ENCODE measurements at regions not wholly inside any gene's neighbourhood (a gene's known extent, or its start where the extent isn't known, plus 50 kb on each side); places are given as distances from the start of the nearest gene placed in this dataset.

DNA sequence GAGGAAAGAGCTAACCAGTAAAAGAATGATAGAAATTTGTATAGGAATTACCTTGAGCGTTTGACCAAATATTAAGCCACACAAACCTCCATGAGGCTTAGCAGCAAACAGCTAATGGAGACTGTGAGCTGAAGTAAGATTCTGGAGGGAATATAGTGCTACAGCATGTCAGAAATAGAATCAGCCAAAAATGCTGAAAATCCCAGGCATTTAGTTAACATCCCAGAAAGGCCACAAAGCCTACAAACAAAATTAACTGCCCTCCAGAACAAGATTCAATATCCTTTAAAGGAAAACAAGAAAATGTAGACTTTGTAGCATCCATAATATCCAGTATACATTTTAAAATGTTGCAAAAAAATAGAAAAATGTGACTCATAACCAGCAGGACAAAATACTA, 257.8 kb upstream of the TUSC1 start:
- H3K4me3 ChIP-seq (ENCODE audit: low read depth, low read length): no peak overlapping the region
- TF ChIP-seq, protein P1, sequence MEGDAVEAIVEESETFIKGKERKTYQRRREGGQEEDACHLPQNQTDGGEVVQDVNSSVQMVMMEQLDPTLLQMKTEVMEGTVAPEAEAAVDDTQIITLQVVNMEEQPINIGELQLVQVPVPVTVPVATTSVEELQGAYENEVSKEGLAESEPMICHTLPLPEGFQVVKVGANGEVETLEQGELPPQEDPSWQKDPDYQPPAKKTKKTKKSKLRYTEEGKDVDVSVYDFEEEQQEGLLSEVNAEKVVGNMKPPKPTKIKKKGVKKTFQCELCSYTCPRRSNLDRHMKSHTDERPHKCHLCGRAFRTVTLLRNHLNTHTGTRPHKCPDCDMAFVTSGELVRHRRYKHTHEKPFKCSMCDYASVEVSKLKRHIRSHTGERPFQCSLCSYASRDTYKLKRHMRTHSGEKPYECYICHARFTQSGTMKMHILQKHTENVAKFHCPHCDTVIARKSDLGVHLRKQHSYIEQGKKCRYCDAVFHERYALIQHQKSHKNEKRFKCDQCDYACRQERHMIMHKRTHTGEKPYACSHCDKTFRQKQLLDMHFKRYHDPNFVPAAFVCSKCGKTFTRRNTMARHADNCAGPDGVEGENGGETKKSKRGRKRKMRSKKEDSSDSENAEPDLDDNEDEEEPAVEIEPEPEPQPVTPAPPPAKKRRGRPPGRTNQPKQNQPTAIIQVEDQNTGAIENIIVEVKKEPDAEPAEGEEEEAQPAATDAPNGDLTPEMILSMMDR (IDR thresholded peaks at IDR 0.05; ENCODE audit: insufficient read depth, low read depth, low read length, missing control alignments): no peak
- DNase-seq (ENCODE audit: low read depth): no peak

DNA sequence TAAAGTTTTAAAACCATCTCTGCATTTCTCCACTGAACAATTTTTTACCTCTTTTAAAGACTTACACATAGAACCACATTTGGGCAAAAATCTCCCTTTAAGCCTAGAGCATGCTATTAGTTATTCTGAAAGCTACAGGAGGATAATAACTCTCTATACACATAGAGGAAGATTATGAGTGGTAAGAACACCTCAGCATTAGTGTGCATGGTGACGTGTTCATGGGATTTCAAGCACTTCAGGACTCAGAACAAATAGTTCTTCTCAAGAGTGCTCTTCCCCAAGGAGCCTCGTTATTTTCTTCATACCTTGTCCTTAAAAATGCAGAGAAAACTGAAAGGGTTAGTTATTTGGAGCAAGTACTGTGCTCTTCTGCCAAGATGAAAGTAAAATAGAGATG, 256.9 kb upstream of the TUSC1 start:
- TF ChIP-seq, protein P1 (IDR thresholded peaks at IDR 0.05; ENCODE audit: insufficient read depth, low read depth, low read length, missing control alignments): no peak
- no peak for DNase-seq (ENCODE audit: low read depth)

DNA sequence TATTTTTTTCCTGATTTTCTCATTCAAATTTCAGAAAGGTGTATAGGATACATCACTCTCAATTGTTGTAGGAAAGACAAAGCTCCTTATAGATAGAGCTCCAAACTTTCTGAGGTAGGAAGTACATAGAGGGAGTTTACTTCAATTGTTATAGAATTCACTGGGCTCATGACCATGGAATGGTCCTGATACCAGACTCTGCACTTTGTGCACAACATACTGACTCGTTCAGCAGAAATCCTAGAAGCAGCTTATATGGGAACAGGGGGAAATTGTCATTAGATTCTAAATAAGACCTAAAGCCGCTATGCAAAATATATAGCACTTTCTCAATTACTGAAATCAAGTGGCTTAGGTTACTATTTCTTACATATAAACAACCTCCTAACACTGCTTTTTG, 240.5 kb upstream of the TUSC1 start:
- DNase-seq (ENCODE audit: low read depth): no peak
- TF ChIP-seq, protein P1 (IDR thresholded peaks at IDR 0.05; ENCODE audit: insufficient read depth, low read depth, low read length, missing control alignments): no peak
- H3K4me3 ChIP-seq (ENCODE audit: low read depth, low read length): no peak overlapping the region

More for the DNA sequence above, 256.9 kb upstream of the TUSC1 start:
- no peak overlapping the region for H3K4me3 ChIP-seq (ENCODE audit: low read depth, low read length)

DNA sequence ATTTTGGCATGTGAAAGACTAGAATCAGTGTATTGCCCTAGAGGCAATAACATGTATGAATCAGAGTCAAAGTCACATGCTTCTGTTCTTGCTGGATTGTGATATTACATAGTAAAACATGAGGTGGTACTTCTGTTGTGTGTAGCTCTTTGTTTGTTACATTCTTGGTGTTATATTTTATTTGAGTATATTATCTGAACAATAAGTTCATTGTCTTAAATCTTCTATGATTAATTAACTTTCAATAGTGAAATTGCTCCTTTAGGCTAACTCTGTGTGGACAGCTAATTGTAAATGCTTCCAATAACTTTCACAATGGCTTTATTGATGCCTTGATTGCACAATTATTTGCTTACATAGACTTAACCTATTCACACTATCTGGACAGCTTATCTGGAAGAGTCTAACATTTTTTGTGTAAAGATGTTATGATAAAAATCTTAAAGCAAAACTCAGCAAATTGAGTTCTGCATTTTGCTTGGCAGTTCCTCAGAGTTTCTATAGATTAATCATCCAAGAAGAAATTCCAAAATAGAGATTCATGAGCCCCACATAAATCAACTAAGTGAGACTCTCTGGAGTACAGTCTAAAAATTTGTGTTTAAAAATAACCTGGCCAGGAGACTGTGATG, 239.6 kb upstream of the TUSC1 start:
- DNase-seq (ENCODE audit: low read depth): no peak
- TF ChIP-seq, protein P1 (IDR thresholded peaks at IDR 0.05; ENCODE audit: insufficient read depth, low read depth, low read length, missing control alignments): no peak
- H3K4me3 ChIP-seq (ENCODE audit: low read depth, low read length): no peak overlapping the region

DNA sequence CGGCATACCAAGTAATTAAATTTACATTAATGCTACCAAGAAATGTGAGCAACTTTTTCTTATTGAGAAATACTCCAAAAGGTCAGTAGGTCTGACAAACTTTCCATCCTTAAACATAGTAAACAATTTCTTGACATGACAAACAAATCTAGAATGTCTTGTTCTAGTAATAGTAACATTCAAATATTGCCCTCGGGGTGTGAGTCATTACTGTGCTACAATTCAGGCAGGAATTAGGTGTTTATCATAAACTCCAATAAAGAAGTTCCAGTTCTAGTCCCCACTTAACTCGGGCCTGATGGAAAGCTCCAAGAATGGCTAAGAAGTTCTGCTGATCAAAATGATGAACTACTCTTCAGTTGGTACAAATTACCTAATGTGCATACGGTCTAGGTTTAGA, 235.6 kb upstream of the TUSC1 start:
- DNase-seq (ENCODE audit: low read depth): no peak
- TF ChIP-seq, protein P1 (IDR thresholded peaks at IDR 0.05; ENCODE audit: insufficient read depth, low read depth, low read length, missing control alignments): no peak
- no peak overlapping the region for H3K4me3 ChIP-seq (ENCODE audit: low read depth, low read length)

DNA sequence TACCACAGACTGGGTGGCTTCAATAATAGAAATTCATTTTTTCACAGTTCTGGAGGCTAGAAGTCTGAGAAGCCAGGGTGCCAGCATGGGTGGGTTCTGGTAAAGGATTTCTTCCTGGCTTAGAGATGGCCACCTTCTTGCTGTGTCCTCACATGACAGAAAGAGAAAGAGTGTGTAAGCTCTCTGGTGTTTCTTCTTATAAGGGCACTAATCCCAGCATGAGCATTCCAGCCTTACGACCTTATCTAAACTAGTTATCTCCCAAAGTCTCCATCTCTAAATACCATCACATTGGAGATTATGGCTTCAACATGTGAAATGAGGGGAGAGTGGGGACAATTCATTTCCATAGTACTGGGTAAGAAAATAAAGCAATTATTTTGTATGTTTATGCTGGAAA, 226.5 kb upstream of the TUSC1 start:
- no peak overlapping the region for H3K4me3 ChIP-seq (ENCODE audit: low read depth, low read length)
- no peak for DNase-seq (ENCODE audit: low read depth)
- TF ChIP-seq, protein P1 (IDR thresholded peaks at IDR 0.05; ENCODE audit: insufficient read depth, low read depth, low read length, missing control alignments): no peak

DNA sequence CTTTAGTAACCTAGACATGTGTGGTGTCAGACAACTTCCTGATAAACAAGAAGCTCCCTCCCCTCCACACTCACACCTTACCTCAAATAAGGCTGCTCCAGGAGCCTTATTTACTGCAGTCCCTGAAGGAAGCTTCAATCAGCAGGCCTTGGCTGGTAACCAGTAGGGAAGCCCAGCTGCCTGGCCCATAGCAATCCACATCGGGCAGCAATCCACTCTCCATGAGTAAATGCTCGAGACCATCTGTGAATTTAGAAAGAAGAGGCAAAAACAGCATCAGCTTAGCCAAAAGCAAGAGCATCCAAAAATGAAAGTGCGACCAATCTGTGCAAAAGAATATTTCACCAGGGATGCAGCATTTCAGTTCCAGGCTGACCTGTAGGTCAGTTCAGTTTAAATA, 213.3 kb upstream of the TUSC1 start:
- no peak overlapping the region for H3K4me3 ChIP-seq (ENCODE audit: low read depth, low read length)
- no peak for DNase-seq (ENCODE audit: low read depth)
- TF ChIP-seq, protein P1 (IDR thresholded peaks at IDR 0.05; ENCODE audit: insufficient read depth, low read depth, low read length, missing control alignments): no peak

Data from GM12865 (cell line).